ENCODE measurements at regions not wholly inside any gene's neighbourhood (a gene's known extent, or its start where the extent isn't known, plus 50 kb on each side); places are given as distances from the start of the nearest gene placed in this dataset.
A peak's percentile ranks its signal among the peaks of the same experiment; 100 is the strongest.

DNA sequence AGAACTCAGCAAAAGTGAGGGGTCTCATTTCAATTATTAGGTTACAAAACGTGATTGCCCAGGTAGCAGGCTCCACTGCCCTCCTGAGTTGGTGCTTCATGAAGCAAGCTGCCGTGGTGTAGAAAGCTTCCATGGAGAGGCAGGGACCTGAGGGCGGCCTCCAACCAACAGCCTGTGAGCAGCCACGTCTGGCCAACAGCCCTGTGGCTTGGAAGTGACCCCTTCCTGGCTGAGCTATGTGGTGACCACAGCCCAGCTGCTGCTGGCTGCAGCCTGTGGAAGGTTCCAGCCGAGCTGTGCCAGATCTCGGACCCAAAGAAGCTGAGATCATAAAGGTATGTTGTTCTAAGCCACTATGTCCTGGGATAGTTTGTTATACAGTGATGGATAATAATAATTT, 122.5 kb upstream of the KLF6 start:
- DNase-seq, result no peak

DNA sequence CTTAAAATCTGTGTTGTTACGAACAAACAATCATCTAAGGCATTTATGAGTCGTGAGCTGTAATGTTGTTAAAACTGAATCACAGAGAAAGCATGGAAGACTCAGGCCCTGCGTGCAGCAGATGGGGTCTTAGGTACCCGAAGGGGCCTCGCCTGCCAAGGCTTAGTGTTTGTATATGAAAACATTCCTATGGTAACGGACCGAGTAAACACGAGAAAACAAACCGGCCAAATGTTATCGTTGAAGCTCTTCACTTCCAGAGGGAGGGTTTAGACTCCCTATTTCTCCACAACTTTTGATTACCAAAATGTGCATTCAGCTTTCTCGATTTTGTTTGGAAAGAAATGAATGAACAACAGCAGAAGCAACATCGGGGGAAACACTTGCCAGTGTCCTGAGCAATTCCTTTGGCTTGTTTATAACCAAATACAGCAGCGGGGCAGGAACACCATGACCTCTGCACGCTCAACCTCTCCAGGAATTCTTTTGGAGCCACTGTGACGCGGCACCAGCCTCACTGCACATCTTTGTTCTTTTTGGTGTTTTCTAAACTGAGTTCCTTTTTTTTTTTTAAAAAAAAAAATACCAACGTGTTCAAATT, 121.6 kb upstream of the KLF6 start:
- no peak for DNase-seq

DNA sequence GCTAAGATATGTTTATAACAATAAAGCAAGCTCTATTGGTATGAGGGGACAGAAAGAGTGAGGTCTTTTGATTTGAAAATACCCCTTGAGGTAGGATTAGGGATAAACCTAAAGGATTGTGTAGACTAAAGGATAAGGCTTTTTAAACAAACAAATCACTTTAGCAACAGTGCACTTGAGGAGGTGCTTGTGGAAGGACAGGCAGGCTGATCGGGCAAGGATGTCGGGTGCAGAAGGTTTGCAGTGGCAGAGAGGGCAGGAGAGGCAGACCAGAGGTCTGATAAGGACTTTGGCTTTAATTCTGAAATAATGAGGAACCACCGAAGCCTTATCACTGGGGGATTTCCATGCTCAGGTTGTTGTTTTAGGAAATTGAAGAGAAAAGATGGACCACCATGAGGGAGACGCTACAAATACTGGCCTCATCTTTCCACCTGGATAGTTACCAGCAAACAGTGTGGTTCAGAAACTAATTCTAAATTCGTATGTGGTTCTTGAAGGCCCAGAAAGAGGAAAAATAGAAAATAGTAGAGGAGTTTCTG, 119.5 kb upstream of the KLF6 start:
- DNase-seq, result no peak

DNA sequence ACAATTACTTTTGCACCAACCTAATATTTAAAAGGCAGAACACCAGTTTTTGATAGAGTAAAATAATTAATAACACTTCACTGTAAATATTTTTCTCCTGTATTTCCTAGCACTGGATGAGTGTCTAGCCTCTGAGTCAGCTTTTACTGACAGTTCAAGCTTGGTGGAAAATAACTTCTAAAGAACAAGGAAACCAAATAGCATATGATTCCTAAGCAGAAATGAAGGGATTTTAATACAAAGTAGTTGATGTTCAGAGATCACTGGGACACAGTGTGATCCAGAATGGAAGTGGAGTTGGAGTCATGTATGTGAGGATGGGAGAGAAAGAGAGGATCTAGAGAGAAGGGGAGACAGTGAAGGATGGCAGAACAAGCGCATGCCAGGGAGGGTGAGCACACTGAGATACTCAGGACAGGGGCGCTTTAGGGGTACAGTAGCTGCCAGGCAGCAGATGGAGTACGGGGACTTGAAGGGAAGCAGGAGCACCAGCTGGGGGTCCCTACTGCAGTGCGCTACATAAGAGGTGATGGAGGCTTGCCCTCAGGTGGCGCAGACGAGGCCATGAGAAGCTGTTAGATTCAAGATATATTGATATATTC, 117.9 kb upstream of the KLF6 start:
- no peak for DNase-seq

DNA sequence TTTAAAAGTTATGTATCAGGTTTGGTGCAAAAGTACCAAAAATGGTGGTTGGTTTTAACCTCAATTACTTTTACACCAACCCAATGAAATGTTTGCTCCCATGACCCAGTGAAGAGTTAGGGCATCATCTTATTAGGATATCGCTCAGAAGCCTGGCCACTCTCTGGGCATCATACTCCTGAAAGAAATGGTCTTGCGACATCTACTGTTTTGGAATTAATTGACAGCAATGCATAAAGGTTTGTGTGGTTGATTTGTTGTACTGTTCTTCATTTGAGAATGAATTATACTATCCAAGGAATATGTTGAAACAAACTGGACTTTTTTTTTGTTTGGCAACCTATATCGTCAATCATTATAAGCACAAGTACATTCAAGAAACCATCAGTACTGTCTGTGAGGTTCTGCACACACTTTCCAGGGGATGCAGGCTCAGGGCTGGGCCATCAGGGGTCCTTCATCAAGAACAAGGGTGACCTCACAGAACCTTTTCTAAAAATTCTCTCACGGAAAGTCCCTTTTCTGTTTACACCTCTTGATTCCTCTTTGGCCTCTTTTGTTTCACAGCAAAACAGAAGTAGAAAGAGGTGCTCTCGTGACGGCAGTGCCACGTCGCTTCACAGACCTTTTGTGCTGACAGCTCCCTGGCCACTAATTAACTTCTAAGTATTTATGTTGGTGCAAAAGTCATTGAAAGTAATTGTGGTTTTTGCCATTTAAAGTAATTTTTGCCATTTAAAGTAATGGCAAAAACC, 117.2 kb upstream of the KLF6 start:
- peak; percentile 64 for DNase-seq

DNA sequence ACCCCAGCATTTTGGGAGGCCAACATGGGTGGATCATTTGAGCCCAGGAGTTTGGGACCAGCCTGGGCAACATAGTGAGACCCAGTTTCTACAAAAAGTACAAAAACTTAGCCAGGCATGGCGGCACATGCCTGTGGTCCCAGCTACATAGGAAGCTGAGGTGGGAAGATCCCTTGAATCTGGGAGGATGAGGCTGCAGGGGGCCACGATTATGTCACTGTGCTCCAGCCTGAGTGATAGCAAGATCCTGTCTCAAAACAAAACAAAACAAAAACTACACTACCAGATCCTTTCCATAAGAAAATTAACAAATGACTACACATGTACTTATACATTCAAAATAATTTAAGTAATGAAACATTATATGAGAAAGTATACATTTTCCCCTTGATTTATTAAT, 116.4 kb upstream of the KLF6 start:
- DNase-seq, result peak; percentile 36

DNA sequence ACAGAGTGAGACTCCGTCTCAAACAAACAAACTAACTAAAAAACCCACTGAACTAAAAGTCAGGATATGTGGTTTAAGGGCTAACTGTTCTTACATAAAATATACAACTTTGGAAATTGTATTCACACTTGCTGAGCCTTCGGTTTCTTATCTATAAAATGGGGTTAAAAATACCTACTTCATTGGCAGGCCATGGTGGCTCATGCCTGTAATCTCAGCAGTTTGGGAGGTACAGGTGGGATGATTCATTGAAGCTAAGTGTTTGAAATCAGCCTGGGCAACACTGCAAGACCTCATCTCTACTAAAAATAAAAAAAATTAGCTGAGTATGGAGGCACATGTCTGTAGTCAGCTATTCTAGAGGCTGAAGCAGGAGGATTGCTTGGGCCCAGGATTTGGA, 115.4 kb upstream of the KLF6 start:
- DNase-seq, result peak; percentile 21

DNA sequence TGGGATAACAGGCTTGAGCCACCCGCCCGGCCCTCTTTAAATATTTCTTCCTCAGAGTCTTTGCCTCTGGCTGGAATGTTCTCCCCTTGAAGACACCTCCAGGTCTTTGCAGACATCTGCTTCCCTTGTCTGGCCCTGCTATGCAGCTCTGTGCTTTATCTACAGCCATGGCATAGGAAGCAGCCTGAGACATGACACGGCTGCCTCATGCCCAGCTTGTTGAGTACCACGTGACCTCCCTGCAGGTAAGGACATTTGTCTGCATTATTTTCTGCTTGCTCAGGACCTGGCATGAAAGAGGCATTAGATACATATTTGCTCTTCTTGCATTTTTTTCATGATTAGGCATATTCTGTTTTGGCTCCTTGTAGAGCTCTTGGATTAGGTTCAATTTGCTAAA, 113.8 kb upstream of the KLF6 start:
- no peak for DNase-seq

DNA sequence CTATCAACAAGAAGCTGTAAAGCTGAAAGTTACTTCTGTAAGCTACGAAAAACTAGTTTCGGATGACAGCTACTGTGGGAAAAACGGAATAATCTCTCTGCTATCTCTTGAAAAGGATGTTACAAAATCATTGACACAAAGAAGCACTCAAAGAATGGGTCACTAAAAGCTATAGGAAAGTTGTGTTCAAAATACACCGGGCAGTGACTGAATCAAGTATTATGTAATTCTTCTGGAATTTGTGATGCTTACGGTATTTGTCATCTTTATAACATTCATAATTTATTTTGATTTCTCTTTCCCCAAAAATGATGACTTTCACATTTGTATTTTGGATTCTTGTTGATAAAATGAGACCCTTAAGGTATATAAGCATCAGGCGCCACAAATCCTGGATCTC, 112.1 kb upstream of the KLF6 start:
- DNase-seq, result no peak

DNA sequence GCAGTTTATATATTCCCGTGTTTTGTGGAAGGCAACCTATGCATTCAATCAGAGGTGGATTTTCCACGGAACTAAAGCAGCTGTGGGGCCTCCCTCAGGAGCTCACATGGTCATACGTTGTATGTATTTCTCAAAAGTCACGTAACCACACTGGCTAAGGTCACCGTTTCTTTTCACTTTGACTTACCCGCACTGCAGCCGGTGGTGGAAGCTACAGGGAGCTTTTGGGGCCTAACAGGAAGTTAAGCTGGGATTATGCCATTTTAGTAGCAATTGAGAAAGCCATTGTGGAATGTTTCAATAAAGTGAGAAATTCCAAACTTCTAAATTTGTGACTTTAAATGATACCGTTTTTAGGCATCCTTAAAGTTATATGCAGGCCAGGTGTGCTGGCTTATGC, 111.2 kb upstream of the KLF6 start:
- DNase-seq, result no peak

DNA sequence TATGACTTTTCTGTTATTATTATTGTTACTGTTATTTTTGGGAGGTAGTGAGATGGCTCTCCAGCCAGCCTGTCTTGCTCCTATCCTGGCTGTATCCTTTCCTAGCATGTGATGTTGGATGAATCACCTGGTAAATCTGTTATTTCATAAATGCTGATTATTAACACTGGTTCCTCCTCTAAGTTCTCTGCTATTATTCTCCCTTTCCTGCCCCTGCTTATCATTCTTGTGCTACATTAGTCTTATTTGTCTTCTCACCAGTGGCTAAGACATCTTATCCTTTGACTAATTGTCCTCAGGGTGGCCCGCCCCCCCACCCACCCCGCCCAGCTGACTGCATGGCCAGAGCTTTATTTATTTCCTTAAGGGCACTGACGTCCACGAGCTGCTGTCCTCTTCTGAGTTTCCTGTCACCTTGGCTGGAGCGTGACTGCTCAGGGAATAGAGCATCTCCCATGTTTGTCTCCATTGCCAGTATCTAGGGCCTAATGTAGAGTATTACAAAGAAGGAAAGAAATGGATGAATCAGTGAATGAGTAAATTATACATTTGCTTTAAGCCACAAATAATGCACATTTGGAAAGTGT, 110.1 kb upstream of the KLF6 start:
- no peak for DNase-seq

DNA sequence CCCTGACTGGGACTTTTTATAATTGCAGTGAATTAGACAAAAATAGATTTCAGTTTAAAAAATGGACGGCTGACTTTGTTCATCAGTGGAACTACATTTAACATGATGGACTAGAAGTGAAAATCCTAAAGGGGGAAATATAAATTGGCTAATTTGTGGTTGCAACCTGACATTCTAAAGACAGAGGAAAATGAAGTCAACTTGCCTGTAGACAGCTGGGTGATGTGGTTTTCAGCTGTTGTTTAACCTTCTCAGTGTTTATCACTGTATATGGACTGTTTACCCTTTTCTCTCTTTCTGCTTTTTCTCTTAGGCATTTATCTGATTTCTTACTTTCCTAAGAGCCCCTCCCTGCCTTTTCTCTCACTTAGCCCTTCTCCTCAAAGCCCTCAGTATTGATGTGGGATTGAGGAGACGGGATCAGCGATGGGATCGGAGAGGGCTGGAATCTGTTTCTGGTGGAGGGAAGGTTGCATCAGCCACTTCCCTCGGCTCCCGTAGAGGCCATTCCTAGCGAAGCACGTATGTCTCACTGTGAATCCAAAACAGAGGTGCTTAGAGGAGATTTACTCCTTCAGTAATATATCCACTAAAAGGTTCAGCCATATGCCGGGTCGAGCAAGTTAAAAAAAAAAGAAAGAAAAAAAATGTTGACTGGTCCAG, 109.0 kb upstream of the KLF6 start:
- DNase-seq, result no peak

DNA sequence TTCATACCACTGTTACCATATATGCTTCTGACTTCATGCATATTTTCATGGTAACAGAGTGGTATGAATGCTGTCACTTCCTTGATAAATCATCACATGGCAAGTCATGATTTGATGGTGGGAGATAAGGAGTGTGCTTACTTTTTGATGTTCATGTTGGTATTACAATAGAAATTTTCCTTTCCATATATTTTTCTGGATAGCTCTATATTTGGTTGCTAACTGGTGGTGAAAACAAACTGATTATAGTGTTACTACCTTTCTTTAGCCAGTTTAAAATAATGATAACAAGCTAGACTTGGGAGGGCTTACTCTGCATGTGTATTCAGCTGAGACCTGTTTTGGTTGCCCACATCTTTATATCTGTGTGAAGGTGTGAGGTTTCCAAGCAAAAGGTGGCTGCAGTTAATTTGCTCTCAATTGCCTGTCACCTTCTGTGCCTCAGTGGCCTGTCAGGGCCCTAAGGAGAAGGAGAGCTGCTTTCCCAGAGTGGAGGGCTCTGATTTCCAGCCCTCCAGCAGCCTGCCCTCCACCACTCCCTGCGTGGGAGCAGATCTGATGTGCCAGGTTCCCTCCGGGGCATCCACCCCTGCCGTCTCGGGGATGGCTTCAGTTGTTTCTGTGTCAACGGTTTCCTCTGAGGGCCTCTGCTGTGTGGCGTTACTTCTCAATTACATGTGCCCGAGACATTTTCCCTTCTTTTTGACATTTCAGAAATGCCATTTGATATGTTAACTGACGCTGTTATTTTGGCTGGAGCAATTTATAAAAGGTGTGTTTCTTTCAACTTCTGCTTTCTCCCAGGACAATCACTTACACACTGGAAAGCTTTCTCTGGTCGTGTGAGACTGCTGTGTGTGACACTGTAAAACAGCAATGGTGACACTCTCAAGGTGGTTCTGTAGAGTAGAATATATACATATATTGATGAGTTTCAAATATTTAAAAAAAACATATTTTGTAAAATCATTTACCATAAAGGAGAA, 107.7 kb upstream of the KLF6 start:
- DNase-seq, result peak; percentile 68

DNA sequence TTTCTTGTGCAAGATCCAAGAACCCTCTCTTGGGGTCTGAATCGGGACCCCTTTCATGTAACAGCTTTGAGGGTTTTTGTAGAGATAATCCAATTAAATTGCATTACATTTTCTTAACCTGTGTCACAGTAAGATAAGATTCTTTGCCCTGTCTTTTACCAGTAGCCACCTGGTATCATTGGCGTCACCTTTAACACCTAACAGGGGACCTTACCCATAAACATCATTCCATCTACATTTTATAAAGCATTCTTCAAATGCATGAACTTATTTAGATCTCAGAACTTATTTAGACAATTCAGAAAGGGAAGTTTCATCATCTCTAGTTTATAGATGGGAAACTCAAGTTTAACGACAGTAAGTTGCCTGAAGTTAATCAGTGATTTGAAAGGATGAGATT, 106.4 kb upstream of the KLF6 start:
- no peak for DNase-seq

DNA sequence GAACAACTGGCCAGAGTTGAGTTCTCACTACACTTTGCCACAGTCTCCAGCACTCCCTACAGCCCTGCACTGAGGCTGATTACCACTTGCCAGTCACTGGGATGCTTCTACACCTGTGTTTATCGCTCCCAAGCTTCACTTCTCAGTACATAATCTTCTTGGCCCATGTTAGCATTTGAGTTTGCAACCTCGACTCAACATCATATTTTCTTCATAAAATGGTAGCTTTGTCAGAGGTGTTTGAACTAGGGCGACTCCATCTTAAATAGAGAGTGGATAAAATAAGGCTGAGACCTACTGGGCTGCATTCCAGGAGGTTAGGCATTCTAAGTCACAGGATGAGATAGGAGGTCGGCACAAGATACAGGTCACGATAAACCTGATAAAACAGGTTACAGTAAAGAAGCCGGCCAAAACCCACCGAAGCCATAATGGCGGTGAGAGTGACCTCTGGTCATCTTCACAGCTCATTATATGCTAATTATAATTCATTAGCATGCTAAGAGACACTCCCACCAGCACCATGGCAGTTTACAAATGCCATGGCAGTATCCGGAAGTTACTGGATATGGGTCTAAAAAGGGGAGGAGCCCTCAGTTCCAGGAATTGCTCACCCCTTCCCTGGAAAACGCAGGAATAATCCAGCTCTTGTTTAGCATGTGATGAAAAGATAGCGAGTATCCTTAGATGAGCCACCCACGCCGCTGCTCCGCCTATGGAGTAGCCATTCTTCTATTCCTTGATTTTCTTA, 105.8 kb upstream of the KLF6 start:
- DNase-seq, result no peak

DNA sequence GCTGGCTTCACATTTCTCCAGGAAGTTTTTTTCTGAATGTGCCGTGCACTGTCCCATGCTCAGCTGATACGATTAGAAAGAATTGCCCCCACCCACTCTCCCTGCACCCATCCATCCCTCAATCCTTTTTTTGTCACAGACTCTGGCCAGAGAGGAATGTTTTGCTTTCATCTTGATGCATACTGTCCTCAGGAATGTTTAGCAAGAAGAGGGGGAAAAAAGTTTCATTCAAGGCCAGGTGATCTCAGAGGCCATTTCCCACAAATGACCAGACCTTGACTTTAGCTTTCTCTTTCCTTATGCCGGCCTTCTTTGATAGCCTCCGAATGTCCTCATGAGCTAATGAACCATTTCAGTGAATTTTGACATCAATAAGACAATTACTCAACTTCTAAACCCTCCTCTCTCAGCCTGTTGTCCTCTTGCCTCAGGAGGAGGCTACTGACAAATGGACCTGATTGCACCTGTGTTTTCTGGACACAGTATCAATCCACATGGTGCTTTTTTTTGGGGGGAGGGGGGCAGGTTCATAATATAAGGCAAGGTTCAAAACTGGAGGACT, 105.0 kb upstream of the KLF6 start:
- DNase-seq, result no peak

DNA sequence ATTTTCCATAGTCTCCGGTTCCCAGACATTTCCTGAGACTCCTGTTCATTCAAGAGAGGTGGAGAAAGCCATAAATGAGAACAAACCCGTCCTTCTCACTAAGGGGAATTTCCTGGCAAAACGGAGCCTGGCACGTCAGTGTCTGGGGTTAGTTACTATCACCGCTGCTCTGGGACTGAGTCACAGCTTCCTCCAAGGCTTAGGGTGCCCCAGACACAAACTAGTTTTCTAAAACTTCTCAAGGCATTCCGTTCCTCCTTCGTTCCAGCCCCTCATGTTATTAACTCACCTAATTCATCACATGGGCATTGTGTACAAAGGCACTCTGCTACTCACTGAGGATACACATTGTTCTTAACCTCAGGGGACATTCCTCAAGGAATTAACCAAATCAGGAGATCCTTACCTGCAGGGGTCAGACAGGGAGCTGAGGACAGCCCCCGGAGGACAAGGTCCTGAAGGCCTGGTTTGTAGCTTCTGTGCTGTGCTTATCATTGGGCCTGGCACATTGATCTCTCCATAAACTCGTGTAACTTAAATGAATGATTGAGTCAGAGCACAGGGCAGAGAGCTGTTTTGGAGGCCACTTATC, 103.0 kb upstream of the KLF6 start:
- peak; percentile 85 for DNase-seq

DNA sequence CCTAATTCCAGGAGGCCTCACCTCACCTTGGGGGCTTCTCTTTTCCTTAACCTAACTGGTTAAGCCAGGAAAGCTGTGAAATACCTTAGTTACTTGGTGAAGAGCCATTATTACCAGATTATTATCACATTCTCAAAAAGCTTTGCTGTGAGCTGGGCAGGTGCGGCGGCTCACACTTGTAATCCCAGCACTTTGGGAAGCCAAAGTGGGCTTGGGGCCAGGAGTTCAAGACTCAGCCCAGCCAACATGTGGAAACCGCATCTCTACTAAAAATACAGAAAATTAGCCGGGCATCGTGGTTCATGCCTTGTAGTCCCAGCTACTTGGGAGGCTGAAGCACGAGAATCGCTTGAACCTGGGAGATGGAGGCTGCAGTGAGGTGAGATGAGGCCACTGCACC, 102.4 kb upstream of the KLF6 start:
- no peak for DNase-seq

DNA sequence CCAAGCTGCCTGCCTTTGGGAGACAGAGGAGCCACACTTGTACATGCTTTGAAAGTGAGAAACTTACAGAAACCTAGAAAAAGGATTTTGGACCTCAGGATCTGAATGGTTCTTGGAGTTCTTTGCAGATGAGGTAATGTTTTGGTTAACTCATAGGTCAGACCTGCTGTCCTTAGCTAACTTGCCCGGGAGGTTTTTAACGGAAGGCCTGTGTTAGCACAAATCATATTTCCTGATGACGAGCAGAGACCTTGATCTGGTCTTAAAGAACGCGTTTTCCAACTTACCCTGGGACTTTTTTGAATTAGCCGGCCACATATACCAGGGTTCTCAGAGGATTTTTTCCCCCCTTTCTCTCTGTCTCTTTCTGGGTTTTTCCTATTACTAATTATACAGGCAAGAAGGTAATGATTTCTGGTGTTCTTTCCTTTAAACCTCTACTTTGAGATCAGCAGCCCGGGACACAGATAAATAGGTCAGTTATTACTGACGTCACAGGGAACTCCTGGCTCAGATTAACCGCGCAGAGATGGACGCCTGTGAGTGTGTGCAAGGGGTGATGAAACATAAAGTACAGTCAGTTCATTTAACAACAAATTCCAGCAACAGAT, 101.7 kb upstream of the KLF6 start:
- DNase-seq, result no peak

DNA sequence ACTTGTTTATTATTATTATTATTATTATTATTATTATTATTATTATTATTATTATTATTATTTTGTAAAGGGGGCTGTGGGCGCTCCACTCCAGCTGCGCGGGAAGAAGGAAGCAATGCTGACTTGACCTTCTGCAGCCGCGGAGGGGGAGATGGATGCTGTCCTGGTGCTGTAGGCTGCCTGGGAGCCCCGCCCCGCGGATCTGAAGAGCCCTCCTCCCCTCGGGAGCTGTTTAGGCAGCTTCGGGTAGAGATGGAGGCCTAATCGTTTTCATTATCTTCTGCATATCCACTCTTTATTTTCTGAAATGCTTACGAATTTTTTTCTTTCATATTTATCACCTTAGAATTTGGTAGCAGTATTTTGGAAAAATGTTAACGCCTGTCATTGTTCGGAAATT, 101.2 kb upstream of the KLF6 start:
- no peak for DNase-seq
